GM18951 (cell line): ENCODE measurements at regions not wholly inside any gene's neighbourhood (a gene's known extent, or its start where the extent isn't known, plus 50 kb on each side); places are given as distances from the start of the nearest gene placed in this dataset.

ENCODE experiments used
- POLR2A ChIP-seq: IDR thresholded peaks from 4 replicates; pipeline ENCODE4 v1.6.1; 2011; ENCODE audit warnings: mild to moderate bottlenecking; ENCODE audit not compliant: insufficient read length, insufficient read depth; ENCODE audit errors: extremely low read depth
- in situ Hi-C: fragments of 300-500 bp; cut with MboI; formaldehyde crosslinking; loops from one replicate; pipeline ENCODE4 v1.12.0; 2022; ENCODE audit warnings: low sequenced_read_pairs, mixed read lengths, inconsistent platforms; ENCODE audit not compliant: unreplicated experiment

DNA sequence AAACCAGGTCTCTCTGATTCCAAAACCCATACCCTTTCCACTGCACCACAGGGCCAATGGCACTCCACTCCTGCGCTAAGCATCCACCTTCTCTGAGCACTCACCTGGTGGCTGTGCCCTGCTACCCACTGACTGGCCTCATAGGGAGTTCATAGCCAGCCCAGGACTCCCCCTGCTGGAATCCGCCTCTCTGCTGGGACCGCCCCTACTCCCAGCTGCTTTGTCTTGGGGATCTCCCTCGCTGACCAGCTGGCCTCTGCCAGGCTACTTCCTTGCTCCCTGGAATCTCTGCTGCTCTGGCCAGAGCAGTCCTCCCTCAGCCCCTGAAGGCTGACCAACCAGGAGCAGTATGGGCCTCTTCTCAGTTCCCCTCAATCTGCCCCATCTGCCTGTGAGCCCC is 129.7 kb downstream of the FAXC start:
- in situ Hi-C loops = no loop called here
- no peak for TF ChIP-seq POLR2A

DNA sequence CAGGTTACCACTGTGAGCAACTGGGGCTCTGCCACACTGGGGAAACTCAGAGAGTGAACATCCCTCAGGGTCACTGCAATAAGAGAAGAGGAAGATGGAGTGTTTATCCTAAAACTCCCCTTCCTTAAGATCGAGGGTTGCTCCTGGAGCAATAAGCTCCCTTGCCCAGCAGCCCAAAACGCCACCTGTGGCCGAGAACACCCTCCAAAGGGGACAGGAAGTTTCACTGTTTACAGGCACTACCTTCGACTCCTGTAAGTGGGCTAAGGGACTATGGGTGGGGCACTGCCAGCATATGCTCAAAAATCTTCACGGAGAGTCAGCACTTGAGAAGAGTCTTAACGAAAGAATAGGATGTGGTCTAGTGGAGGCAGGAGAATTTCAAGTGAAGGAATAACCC is 132.5 kb downstream of the FAXC start:
- in situ Hi-C loops = no loop called here
- TF ChIP-seq POLR2A = no peak

DNA sequence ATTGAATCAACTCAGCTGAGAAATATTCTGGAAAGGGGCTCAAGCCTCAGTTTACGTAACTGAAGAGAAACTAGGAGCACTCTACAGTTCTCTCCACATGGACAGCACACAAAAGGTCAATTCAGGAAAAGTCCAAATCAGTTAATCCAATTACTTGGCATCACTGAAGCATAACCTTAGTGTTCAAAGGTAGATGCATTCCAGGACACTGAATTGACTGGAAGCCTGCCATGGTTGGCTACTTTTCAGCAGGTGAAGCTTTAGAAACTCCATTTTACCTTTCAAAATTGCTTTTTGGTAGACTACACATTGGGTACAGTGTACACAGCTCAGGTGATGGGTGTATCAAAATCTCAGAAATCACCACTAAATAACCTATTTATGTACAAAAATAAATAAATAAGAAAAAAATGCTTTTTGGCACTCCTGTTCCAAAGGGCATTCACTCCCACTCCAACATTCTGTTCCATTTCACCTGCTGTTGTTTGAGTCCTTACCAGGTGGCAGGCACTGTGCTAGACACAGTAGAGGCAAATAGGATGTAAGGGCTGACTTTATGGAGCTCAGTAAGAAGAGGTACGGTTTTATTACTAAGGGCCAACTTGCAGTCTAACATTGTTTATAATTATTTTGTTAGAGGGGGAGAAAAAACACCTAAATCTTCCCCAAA is 153.4 kb downstream of the FAXC start:
- in situ Hi-C loops = no loop called here
- no peak for TF ChIP-seq POLR2A

DNA sequence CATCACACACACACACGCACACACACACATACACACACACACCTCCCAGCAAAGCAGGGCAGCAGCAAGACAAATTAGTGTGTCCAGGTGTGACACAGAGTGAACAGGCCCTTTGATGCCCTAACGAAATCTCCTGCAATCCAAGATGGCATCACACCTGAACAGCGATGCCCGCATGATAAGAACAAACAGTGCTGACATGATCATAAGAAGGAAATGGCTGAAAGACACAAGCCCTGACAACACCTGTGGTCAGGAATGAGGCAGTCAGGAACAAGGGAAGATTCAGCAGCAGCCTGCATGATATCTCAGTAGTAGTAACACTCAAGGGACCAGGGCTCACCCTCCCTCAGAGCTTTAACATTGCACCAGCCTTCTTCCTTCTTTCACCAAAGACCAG is 156.9 kb downstream of the FAXC start:
- TF ChIP-seq POLR2A = no peak
- in situ Hi-C loops = no loop called here

DNA sequence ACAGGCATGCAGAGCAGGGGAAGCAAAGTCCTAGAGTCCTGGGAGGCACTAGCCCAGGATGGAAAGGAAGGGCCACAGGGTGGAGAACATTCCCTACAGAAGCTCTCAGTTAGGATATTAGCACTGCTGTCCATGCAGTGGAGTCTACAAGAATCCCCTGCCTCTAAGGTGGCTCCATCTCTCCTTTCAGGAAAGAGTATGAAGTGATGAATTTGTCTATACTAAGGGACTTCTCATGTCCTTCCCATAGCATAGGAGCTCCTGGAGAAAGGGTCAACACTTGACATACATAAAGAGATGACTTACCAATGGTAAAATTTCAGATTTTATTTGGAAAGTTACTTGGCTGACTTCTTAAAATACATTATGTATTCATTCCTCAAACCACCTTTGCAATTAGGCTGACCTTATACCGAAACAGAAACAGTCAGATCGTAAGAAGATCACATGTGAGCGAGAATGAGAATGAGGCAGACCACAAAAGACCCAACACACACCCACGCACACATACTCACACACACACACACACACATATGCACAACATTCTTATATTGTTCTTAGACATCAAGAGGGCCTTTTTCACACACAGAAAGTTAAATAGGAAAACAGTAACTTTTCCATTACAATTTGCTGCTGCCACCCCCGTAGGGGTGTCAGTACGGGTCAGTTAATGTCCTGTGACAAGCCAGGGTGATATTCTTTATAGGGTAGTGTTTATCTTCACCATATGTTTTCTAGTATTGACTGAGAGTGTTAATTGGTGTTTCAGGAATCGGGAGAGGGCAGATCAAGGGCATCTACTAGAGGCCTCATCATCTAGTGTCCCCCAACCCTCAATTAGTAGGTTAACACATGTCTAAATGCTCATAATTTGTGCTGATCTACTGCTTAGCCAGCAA is 159.4 kb downstream of the FAXC start:
- in situ Hi-C loops = no loop called here
- no peak for TF ChIP-seq POLR2A

DNA sequence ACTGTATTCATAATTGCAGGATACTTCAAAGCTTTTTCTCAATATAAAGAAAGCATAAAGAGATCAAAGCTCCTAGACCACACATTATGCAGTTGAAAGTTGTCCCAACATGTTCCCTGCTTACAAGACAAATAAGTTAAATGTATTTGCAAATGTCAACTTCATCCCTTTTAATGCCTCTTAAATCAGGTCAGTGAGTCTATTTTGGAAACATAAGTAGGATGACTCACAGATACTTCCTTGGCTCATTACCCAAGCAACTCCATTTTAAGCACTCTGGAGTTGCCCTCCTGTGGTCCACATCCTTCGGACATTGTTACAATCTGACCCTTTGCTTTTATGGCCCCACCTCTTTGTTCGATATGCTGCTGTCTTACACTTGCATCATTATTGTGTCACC is 162.0 kb downstream of the FAXC start:
- in situ Hi-C loops = no loop called here

DNA sequence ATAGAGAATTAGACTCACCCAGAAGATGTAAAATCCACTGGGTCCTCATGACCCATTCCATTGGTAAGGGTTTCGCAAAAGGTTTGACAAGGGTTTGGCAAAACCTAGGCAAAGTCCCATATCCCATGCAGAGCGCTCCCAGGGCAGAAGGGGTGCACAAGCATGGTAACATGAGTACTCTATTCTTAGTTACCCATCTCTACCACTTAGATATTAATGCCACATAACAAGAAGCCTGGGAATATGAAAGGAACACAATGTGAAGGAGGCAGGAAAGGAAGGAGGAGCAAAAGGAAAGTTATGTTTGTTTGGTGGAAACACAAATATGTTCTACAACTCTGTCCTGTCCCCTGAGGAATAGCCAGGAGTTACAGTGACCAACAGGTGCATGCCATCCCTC is 163.1 kb downstream of the FAXC start:
- in situ Hi-C loops = no loop called here

More for the DNA sequence above, 162.0 kb downstream of the FAXC start:
- no peak for TF ChIP-seq POLR2A

DNA sequence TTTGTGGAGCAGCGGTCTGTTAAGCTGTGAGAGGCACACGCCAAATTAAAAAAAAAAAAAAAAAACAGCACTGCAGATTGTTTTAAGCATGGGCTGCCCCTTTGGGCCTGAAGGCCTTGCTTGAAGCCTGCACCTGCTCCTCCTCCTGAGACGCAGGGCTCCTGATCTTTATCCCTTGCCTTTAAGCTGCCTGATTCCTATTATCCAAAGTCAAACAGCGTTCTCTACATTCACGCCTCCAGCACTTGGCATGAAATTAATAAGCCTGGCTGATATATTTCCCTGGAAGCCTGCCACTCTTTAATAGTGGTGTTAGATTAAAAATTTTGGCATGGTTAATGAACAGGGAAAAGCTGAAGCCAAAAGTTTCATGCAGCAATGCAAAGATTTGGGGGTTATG is 163.9 kb downstream of the FAXC start:
- in situ Hi-C loops = no loop called here
- no peak for TF ChIP-seq POLR2A

More for the DNA sequence above, 163.1 kb downstream of the FAXC start:
- TF ChIP-seq POLR2A = no peak

DNA sequence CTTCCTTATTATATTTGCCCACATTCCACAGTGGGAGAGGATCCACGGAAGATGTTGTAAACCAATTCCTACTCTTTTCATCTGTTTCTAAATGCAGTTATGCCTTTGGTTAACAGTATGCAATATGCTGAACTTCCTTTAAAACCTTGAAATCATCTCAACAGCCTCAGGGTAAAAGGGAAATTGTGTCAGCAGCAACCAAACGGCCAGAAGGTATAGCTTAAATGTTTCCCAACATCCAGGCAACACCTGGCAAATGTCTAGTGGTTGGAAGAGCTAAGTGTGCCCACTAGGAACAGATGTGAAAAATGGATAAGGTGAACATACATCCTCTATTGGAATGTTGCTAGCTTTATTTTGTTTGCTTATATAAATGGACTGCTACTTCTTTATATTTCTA is 164.8 kb downstream of the FAXC start:
- TF ChIP-seq POLR2A = no peak
- in situ Hi-C loops = no loop called here

DNA sequence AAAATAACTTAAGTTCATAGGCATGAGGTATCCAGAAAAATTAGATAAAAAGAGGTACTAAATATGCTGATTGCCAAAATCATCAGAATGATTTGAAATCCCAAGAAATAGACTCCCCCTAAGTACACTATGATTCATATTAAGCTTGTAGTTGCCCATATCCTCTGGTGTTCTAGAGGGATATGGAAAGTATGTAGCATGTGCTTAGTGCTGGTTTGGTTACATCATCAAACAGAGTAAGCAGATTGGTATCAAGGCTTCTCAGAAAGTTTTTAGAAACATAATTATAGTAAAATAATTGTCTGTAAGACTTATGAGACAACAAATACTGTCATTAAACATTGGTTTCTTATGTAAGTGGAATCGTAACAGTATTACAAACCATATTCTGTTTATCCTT is 166.4 kb downstream of the FAXC start:
- in situ Hi-C loops = no loop called here
- no peak for TF ChIP-seq POLR2A

DNA sequence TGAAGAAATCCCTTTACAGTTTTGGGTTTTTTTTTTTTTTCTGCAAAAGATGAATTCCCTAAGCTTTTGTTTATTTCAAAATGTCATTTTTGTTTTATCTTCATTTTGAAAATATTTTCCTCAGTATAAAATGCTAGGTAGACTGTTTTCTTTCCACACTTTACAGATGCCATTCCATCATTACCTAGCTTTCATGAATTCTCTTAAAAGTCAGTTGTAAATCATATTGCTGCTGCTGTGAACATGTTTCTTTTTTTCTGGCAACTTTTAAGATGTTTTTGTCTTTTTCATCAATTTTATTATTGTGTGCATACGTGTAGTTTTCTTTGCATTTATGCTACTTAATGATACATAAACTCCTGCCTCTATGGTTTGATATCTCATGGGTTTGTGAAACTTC is 168.3 kb downstream of the FAXC start:
- TF ChIP-seq POLR2A = no peak
- in situ Hi-C loops = no loop called here

DNA sequence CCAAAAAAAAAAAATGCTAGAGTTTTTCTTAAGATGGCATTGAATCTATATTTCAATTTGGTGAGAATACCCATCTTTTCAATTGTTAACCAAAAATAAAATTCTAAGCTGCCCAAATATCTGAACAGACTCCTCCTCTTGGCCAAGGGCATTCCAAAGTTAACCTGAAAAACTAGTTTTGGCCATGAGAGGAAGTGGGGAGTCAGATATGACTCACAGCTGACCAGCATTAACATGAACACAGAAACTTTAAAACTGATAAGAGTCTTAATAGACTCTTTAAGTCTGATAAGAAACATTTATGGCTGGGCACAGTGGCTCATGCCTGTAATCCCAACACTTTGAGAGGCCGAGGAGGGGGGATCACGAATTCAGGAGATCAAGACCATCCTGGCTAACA is 171.3 kb downstream of the FAXC start:
- no peak for TF ChIP-seq POLR2A
- in situ Hi-C loops = no loop called here

DNA sequence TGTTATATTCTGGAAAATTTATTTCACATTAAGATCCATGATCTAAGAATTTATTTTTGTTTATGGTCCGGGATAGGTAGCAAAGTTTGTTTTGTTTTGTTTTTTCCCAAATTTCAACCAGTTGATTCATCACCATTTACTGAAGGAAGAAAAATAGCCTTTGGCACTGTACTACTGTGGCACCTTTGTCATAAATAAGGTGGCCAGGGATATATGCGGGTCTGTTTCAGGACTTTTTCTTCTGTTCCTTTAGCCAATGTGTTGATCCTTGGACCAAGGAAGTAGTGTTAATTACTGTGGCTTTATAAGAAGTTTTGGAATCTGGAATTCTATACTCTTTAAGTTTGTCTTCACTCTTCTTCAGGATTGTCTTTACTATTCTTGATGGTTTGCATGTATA is 171.7 kb downstream of the FAXC start:
- in situ Hi-C loops = no loop called here
- TF ChIP-seq POLR2A = no peak

DNA sequence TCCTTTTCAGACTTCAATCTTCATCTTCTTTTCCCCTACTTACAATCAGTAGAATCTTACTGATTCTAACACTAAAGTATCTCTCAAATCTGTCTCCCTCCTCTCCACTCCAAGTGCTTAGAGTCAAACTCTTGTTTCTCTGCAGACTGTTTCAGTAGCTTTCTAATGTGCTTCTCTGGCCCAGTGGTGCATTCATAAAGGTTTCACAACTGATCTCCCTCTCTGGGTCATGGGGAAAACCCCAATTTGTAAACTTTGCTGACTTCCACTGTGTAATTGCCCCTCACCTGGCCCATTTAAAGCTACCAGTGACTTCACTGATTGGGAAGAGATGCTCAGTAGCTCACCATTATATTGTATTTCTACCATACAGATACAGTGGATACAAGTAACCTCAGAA is 183.6 kb downstream of the FAXC start:
- in situ Hi-C loops = no loop called here
- TF ChIP-seq POLR2A = no peak

DNA sequence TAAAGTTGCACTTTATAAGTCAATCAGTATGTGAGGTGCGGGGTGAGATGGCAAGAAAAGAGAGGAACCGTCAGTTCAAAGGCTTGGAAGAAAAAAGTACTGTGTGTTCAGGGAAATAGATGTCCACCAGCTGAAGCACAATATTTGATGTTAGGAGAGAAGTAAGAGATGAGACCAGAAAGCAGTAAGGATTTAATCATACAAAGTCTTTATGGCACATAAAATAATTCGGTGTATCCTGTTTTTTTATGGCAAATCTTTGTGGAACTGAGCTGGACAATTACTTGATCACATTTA is 197.2 kb downstream of the FAXC start:
- in situ Hi-C loops = no loop called here
- no peak for TF ChIP-seq POLR2A
